ENCODE measurements at regions not wholly inside any gene's neighbourhood (a gene's known extent, or its start where the extent isn't known, plus 50 kb on each side); places are given as distances from the start of the nearest gene placed in this dataset.

DNA sequence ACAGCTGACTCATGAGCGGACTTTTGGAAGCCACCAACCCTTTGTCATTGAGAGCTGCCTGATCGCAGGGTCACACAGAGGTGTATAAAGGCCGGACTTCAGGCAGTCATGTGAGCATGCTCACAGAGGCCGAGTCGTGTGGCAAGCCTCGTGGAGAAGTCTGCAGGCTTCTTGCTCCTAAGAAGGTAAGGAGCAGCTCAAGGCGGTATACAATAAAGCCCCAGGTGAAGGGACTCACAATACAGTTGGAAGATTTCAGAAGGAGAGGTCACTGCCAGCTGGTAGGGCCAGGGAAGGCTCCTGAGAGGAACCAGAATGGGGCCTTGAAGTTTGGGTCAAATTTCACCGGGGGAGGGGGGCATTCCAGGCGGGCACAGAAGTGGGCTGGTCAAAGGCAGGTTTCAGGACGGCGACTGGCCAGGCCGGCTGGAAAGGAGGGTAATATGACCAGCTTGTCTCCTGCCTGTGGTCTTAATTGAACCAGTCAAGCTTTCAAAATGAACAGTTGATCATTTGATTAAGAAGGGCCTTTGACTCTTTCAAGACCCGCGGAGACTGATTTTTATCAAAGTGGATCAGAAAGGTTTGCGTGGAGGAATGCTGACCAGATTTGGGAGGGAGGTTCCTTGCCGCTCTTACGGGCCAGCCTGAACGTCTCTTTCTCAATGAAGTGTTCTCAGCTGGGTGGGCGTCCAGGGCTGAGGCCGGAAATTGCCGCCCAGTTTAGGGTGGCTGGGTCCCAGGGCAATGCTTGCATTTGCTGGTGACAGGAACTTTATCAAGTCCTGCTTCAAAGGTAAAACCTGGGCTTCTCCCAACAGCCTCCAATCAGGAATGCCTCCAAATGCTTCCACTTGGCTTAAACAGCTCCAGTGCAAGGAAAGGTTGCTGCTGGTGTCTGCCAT lies 178.6 kb downstream of the EMX2 start:
- DNase-seq = no peak

GRCh38 chr10:117721873-117722272 lies 179.3 kb downstream of the EMX2 start:
- no peak for DNase-seq

DNA sequence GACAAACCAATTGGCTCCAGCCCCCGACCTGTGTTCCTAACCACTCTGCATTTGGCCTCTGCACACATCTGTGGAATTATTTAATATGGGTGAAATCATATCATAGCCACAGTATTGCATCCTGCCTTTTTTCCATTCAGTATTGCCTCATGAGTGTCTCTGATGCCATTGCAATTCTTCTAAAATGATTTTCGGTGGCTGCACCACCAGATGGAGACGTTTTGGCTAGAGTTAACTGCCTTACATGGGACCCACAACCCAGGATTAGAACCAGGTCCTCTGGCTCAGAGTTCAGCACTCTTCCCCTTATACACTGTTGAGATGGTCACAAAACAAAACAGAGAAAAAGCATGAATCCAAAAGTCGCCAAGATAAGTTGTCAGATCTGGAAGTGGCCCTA lies 180.8 kb downstream of the EMX2 start:
- DNase-seq = no peak

DNA sequence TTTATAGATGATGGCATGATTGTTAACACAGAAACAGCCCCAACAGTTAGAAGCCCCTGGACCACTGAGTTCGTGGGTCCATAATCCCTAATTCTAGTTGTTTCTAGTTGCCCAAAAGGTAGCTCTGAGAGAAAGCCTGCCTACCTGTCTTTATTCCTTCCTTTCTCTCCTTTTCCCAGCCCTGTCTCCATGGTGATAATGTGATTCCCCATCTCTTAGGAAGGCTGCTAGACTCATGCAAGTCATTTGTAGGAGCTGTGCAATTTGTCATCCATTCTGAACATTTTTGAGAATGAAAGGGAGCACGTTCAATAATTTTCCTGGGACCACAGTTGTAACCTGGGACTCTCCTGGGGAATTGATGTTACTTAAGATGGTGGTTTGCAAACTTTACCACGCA lies 183.4 kb downstream of the EMX2 start:
- DNase-seq = no peak

DNA sequence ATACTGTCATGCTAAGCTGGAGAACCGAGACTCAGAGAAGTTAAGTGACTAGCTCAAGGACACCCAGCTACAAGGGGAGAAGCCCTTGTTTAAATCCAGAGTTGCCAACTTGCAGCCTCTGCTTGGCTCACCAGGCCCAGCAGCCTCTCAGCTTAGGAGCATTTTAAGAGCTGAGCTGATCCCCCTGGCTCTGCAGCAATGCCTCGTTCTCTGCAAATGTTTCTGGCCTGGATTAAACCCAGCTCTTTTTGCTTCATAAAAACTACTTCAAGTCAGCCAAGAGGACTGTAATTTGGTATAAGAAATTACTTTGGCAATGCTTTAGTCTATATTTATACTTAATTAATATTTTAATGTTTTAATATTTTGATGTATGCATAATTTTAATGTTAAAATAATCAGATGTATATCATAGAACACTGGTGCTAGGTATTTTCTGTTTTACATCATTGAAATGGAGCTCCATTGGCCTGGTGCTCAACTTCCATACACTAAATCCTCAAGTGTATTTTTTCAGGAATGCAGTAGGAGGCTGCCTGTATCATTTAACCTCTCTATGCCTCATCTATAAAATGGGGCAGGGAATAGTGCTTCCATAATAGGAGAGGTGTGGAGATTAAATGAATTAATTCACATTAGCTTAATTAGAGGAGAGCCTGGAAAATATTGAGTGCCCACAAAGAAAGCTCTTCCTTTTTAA lies 184.2 kb downstream of the EMX2 start:
- DNase-seq = no peak

DNA sequence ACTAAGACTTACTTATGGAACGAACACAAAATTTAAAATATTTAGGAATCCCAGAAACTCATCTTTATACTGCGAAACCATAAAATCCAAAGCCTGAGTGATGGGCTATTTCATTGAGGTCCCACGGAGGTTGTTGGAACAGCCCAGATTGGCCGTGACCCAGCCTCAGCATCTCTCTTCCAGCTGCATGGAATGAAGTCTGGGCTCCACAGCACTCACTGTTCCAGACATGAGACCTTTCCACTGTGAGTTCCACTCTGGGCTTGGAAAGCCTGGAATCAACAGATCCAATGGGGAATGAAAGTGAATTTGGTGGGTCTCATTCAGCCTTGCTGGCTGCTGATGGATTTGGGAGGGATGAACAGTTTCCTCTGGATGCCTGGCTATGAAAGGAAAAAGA lies 184.9 kb downstream of the EMX2 start:
- peak; percentile 63 for DNase-seq

GRCh38 chr10:117728087-117728486 lies 185.5 kb downstream of the EMX2 start:
- DNase-seq = no peak

GRCh38 chr10:117729156-117729555 lies 186.6 kb downstream of the EMX2 start:
- DNase-seq = no peak

DNA sequence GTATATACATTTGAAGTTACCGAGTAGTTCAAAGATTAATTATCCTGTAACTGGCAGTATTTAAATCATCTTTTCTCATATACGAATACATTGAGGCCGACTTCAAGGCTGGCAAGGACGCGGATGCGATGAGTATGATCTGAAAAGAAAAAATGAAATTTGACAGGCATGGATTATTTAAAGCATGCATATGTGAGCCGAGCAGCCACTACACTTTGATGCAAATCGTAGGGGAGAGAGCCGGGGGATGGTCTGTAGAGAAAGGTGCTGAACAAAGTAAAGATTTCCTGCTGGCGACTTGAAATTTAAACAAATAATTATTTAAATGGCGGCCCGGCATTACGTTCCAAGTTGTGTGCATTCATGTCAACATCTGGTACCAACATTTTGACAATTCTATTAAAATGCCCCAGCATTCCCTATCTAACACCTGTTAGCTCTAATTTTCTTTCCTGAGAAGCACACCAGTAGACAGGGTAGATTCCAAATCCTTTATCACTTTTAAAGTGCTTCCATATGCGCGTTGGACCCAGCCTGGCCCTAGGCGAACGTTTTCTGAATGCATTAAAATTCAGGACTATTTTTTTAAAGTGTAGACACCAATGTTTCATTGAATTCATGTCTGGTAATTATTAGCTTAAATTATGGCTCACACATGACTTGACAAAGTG lies 188.7 kb downstream of the EMX2 start:
- DNase-seq = no peak

GRCh38 chr10:117734731-117735405 lies 192.3 kb downstream of the EMX2 start:
- no peak for DNase-seq

GRCh38 chr10:117736655-117737054 lies 194.1 kb downstream of the EMX2 start:
- no peak for DNase-seq

DNA sequence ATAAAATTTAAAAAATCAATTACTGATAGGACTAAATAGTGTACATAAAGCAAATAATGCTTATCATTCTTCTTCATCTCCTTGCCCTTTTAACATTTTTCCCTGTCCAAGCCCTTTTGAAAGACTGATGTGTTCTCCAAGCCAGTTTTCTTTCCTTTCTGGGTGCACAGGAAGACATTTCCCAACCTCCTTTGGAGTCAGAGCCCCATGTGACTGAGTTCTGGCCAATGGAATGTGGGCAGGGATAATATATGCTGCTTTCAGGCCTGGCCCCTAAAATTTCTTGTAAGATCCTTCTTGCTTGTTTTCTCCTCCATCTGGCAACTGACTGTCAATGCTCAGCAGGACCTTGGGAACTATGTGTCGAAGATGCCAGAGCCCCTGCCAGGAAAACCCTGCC lies 197.5 kb downstream of the EMX2 start:
- DNase-seq = no peak

- DNase-seq = no peak
These were observed 198.2 kb downstream of the EMX2 start for GRCh38 chr10:117740691-117741222.

DNA sequence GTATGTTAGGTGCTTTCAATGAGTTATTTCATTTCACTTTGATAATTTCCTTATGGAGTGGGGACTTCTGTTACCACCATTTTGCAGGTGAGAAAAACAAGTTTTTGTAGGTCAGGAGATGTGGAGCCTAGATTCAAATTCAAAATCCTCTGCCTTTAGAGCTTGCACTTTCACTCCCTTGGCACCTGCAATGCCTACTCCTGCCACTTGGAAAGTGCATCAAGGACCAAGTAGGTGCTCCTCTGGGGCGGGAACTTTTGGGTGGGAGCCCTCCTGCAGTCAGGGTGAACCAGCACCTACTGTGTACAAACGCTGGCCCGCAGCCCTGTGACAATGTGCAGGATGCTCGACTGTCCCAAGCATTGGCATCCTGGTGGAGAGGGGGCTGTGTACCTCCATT lies 199.0 kb downstream of the EMX2 start:
- no peak for DNase-seq

GRCh38 chr10:117743509-117743908 lies 201.0 kb downstream of the EMX2 start:
- DNase-seq = no peak

GRCh38 chr10:117745301-117745700 lies 202.8 kb downstream of the EMX2 start:
- no peak for DNase-seq

DNA sequence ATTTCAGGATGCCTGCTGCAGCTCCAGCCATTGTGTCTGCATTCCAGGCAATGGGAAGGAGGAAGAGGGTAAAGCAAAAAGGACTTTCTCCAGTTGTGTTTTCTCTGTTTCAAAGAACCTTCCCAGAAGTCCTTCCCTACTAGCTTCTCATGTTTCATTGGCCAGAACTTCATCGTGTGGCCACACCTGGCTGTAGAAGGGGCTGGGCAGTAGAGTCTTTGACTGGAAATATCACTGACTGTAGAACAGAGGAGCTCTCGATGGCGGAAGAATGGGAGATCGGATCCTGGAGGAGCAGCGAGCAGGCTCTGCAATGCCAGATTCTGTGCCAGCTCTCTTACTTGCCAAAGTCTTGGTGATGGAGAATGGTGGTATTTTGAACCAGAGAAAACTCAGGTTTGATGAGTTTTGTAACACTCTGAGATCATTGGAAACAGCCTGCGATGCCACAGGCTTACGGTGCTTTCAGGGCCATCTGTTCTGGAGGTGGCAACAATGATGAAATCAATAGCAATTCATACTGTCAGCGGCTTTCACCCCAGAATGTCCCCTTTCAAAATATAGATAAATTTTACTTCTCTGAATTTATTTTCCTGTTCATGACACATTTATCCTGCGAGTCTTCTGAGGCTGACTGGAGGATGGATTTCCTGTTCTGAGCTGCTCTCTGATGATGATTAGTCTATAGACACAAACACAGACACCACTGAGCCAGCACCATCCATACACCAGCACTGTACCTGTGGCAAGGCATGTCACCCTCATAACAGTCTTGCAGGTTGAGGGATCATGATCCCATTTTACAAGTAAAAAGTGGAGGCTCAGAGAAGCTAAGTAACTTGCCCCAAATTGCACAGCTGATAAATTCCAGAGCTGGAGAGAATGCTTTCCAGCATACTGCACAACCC lies 204.2 kb downstream of the EMX2 start:
- DNase-seq = no peak

GRCh38 chr10:117747636-117748035 lies 205.1 kb downstream of the EMX2 start:
- DNase-seq = no peak

GRCh38 chr10:117748058-117748457 lies 205.5 kb downstream of the EMX2 start:
- no peak for DNase-seq

GRCh38 chr10:117750616-117751015 lies 208.1 kb downstream of the EMX2 start:
- no peak for DNase-seq

GRCh38 chr10:117751259-117751658 lies 208.7 kb downstream of the EMX2 start:
- DNase-seq = no peak

- DNase-seq = no peak
These were observed 209.6 kb downstream of the EMX2 start for GRCh38 chr10:117752103-117752502.

Data from right forelimb (tissue), 1 donor.